ENCODE measurements at regions not wholly inside any gene's neighbourhood (a gene's known extent, or its start where the extent isn't known, plus 50 kb on each side); places are given as distances from the start of the nearest gene placed in this dataset.

- TF ChIP-seq E4F1 (IDR thresholded peaks at IDR 0.05; ENCODE audit: borderline replicate concordance, partially characterized antibody) (no peak), CHD4 (IDR thresholded peaks at IDR 0.05) (no peak), TARDBP (IDR thresholded peaks at IDR 0.05; ENCODE audit: borderline replicate concordance) (no peak)
These were observed 604.9 kb upstream of the AGTR1 start (continued) for GRCh38 chr3:148092624-148093347.

- 0% methylated on average over 1 of the region's 1 CpG for WGBS (ENCODE audit: insufficient coverage, insufficient replicate concordance, low lambda C conversion rate, missing lambda C conversion rate)
- DNase-seq (ENCODE audit: low read depth, low spot score) (no peak), FAIRE-seq (no peak), ATAC-seq (no peak)
- no peaks in the 10 kb centered on the region for H3K36me3 ChIP-seq (ENCODE audit: control insufficient read depth in 2 of 2, insufficient read depth in 2 of 2, low read length in 1 of 2)
- TF ChIP-seq KAT2A (conservative IDR thresholded peaks at IDR 0.05; ENCODE audit: control insufficient read depth, low read depth, low read length) (no peak), CTCF (IDR thresholded peaks at IDR 0.05 in 2 of 3, conservative IDR thresholded peaks at IDR 0.05 in 1 of 3; ENCODE audit: control insufficient read depth in 2 of 3, extremely low read depth in 1 of 3, insufficient read depth in 1 of 3, low read depth in 3 of 3, low read length in 3 of 3) (no peak), HCFC1 (IDR thresholded peaks at IDR 0.05; ENCODE audit: low read length) (no peak), POU2F2 (IDR thresholded peaks at IDR 0.05; ENCODE audit: borderline replicate concordance, low read depth, low read length) (no peak), TCF12 (IDR thresholded peaks at IDR 0.05; ENCODE audit: low read depth, low read length) (no peak), STAT3 (IDR thresholded peaks at IDR 0.05; ENCODE audit: low read depth, low read length) (no peak), RBBP5 (conservative IDR thresholded peaks at IDR 0.05) (no peak), MTA2 (IDR thresholded peaks at IDR 0.05; ENCODE audit: low read depth) (no peak), IRF4 (IDR thresholded peaks at IDR 0.05; ENCODE audit: low read depth, low read length) (no peak), ELK1 (IDR thresholded peaks at IDR 0.05; ENCODE audit: low read depth, low read length) (no peak), MAX (IDR thresholded peaks at IDR 0.05; ENCODE audit: low read depth, low read length) (no peak), GATAD2B (conservative IDR thresholded peaks at IDR 0.05; ENCODE audit: low read depth) (no peak), TARDBP (IDR thresholded peaks at IDR 0.05; ENCODE audit: borderline replicate concordance) (no peak)
- BruUV-seq (replicated peaks): no TSS peak
- no peaks in the 10 kb centered on the region for H3K27me3 ChIP-seq (replicated peaks in 1 of 2; ENCODE audit: control insufficient read depth in 2 of 2, insufficient read depth in 2 of 2, low read length in 1 of 2)
- ChIA-PET CTCF (interaction anchor here (0.7 to 1.0 kb wide), 2 partner anchors 8 to 20 kb away, joined by 3 read pairs; no protein-coding TSS in a partner anchor), POLR2A (no interaction called here), SMC1A (ENCODE audit: uncharacterized antibody, unreplicated experiment) (interaction anchor here (1.3 kb wide), 1 partner anchor 137 kb away, joined by 4 read pairs; no protein-coding TSS in a partner anchor), RAD21 (ENCODE audit: unreplicated experiment) (interaction anchor here (0.6 kb wide), 1 partner anchor 85 kb away, joined by 3 read pairs; no protein-coding TSS in a partner anchor)
- in situ Hi-C loops (cut with MboI): no loop called here
- intact Hi-C loops (cut with micrococcal nuclease; ENCODE audit: unreplicated experiment): no loop called here
- no peak overlapping the region for H2AFZ ChIP-seq (ENCODE audit: control insufficient read depth, low read depth, low read length)
- no peaks in the 10 kb centered on the region for H4K20me1 ChIP-seq (ENCODE audit: control insufficient read depth, insufficient read depth)
- no peaks in the 10 kb centered on the region for H3K79me2 ChIP-seq (ENCODE audit: control insufficient read depth, insufficient read depth, low read length)
- H3K4me1 ChIP-seq (ENCODE audit: control insufficient read depth, insufficient read depth, low read length): no peaks in the 10 kb centered on the region
- no peak overlapping the region for H3K4me3 ChIP-seq
- no peak overlapping the region for H3K27ac ChIP-seq (ENCODE audit: control insufficient read depth, insufficient read depth)
- H3K9me3 ChIP-seq (replicated peaks; ENCODE audit: control insufficient read depth, insufficient read depth, low read length): no peaks in the 10 kb centered on the region
- H3K9ac ChIP-seq (ENCODE audit: control insufficient read depth, insufficient read depth, low read length): no peak overlapping the region
- H3K4me2 ChIP-seq (ENCODE audit: control insufficient read depth, insufficient read depth): no peak overlapping the region
These were observed 604.0 kb upstream of the AGTR1 start for GRCh38 chr3:148093753-148094152.
